HEK293 (cell line): ENCODE measurements at regions not wholly inside any gene's neighbourhood (a gene's known extent, or its start where the extent isn't known, plus 50 kb on each side); places are given as distances from the start of the nearest gene placed in this dataset.

Experiments used
- CTCF ChIA-PET: fragments of 350-600 bp; formaldehyde crosslinking; extraction: SDS; loops from one replicate; lab custom pipeline; 2021; ENCODE audit warnings: antibody characterized with exemption; lab: Yijun Ruan, JAX
- POLR2A ChIA-PET: fragments of 300-600 bp; formaldehyde crosslinking; extraction: SDS; loops from one replicate; lab custom pipeline; 2020; ENCODE audit warnings: antibody characterized with exemption, inconsistent platforms; lab: Yijun Ruan, JAX
- H3K27ac ChIP-seq: fragments of 200-500 bp; sonication (Bioruptor generic); 2 replicates; pipeline ENCODE4 v1.5.1; 2014; ENCODE audit warnings: low read depth, low read length, control low read depth, inconsistent platforms; ENCODE audit errors: extremely low read depth
- H3K36me3 ChIP-seq, 2 experiments: fragments of 200-500 bp in 1 of 2; sonication (Bioruptor generic) in 1 of 2; 1 replicate in 1 of 2; 2 replicates in 1 of 2; pipeline ENCODE4 v1.5.1; 2014 to 2017; ENCODE audit warnings: inconsistent platforms in 2 of 2, low read length in 2 of 2; ENCODE audit not compliant: control insufficient read depth in 2 of 2, insufficient read depth in 1 of 2
- H3K4me1 ChIP-seq: fragments of 200-500 bp; sonication (Bioruptor generic); 2 replicates; pipeline ENCODE4 v1.5.1; 2014; ENCODE audit warnings: mild to moderate bottlenecking, low read length, inconsistent platforms; ENCODE audit not compliant: control insufficient read depth, insufficient read depth
- H3K4me3 ChIP-seq: 2 replicates; pipeline ENCODE4 v1.5.1; 2011; ENCODE audit warnings: low read depth, mild to moderate bottlenecking, control low read depth, low read length, moderate library complexity
- H3K9me3 ChIP-seq: fragments of 200-500 bp; sonication (Bioruptor generic); 2 replicates; pipeline ENCODE4 v1.5.1; 2014; ENCODE audit warnings: low read depth, low read length, inconsistent platforms; ENCODE audit not compliant: control insufficient read depth, insufficient read depth
- KLF10 ChIP-seq: fragments of 450-650 bp; IDR thresholded peaks from 2 replicates; pipeline ENCODE4 v1.5.1; 2018; ENCODE audit warnings: missing biosample characterization, mild to moderate bottlenecking, missing genetic modification characterization
- SCRT2 ChIP-seq: fragments of 450-650 bp; formaldehyde crosslinking; IDR thresholded peaks from 2 replicates; pipeline ENCODE4 v1.5.1; 2016; ENCODE audit warnings: missing biosample characterization, missing genetic modification characterization
- WT1 ChIP-seq: fragments of 450-650 bp; formaldehyde crosslinking; IDR thresholded peaks from 2 replicates; pipeline ENCODE4 v1.5.1; 2016; ENCODE audit warnings: missing biosample characterization, missing genetic modification characterization
- ZBTB7A ChIP-seq: fragments of 450-650 bp; formaldehyde crosslinking; IDR thresholded peaks from 2 replicates; pipeline ENCODE4 v1.5.1; 2016; ENCODE audit warnings: low read depth, missing biosample characterization, missing genetic modification characterization
- ZBTB8A ChIP-seq: fragments of 450-650 bp; formaldehyde crosslinking; IDR thresholded peaks from 2 replicates; pipeline ENCODE4 v1.5.1; 2016; ENCODE audit warnings: missing biosample characterization, missing genetic modification characterization
- ZFHX2 ChIP-seq: fragments of 450-650 bp; formaldehyde crosslinking; conservative IDR thresholded peaks from 2 replicates; pipeline ENCODE4 v1.5.1; 2016; ENCODE audit warnings: missing biosample characterization, missing genetic modification characterization
- ZNF140 ChIP-seq: fragments of 450-650 bp; formaldehyde crosslinking; IDR thresholded peaks from 2 replicates; pipeline ENCODE4 v1.5.1; 2016; ENCODE audit warnings: missing biosample characterization, missing genetic modification characterization
- ZNF354C ChIP-seq: fragments of 450-650 bp; formaldehyde crosslinking; IDR thresholded peaks from 2 replicates; pipeline ENCODE4 v1.5.1; 2016; ENCODE audit warnings: missing biosample characterization, missing genetic modification characterization, low read depth, borderline replicate concordance
- ZNF394 ChIP-seq: fragments of 450-650 bp; formaldehyde crosslinking; IDR thresholded peaks from 2 replicates; pipeline ENCODE4 v1.5.1; 2016; ENCODE audit warnings: missing biosample characterization, missing genetic modification characterization, mild to moderate bottlenecking, moderate library complexity, borderline replicate concordance
- ZNF544 ChIP-seq: fragments of 450-650 bp; formaldehyde crosslinking; IDR thresholded peaks from 2 replicates; pipeline ENCODE4 v1.5.0; 2017; ENCODE audit warnings: missing biosample characterization, missing genetic modification characterization
- ZNF600 ChIP-seq: fragments of 450-650 bp; formaldehyde crosslinking; IDR thresholded peaks from 2 replicates; pipeline ENCODE4 v1.5.1; 2016; ENCODE audit warnings: missing biosample characterization, missing genetic modification characterization
- ZNF621 ChIP-seq: fragments of 450-650 bp; formaldehyde crosslinking; IDR thresholded peaks from 2 replicates; pipeline ENCODE4 v1.5.1; 2017; ENCODE audit warnings: missing biosample characterization, missing genetic modification characterization
- ZNF624 ChIP-seq: fragments of 450-650 bp; formaldehyde crosslinking; IDR thresholded peaks from 2 replicates; pipeline ENCODE4 v1.5.1; 2017; ENCODE audit warnings: missing biosample characterization, missing genetic modification characterization
- ZNF629 ChIP-seq: fragments of 450-650 bp; formaldehyde crosslinking; IDR thresholded peaks from 2 replicates; pipeline ENCODE4 v1.5.1; 2017; ENCODE audit warnings: missing biosample characterization, missing genetic modification characterization
- TF ChIP-seq, protein P1 (sequence below): fragments of 450-650 bp; formaldehyde crosslinking; IDR thresholded peaks from 2 replicates; pipeline ENCODE4 v1.5.1; 2016; ENCODE audit warnings: missing biosample characterization, missing genetic modification characterization
- TF ChIP-seq, protein P2 (sequence below): fragments of 450-650 bp; formaldehyde crosslinking; IDR thresholded peaks from 2 replicates; pipeline ENCODE4 v1.5.1; 2016; ENCODE audit warnings: missing biosample characterization, missing genetic modification characterization
- TF ChIP-seq, protein P3 (sequence below): fragments of 450-650 bp; formaldehyde crosslinking; IDR thresholded peaks from 2 replicates; pipeline ENCODE4 v1.5.1; 2017; ENCODE audit warnings: missing biosample characterization, missing genetic modification characterization
- TF ChIP-seq, protein P4 (sequence below): fragments of 450-650 bp; formaldehyde crosslinking; IDR thresholded peaks from 2 replicates; pipeline ENCODE4 v1.5.1; 2016; ENCODE audit warnings: missing biosample characterization, missing genetic modification characterization, borderline replicate concordance
- TF ChIP-seq, protein P5 (sequence below): fragments of 450-650 bp; formaldehyde crosslinking; IDR thresholded peaks from 2 replicates; pipeline ENCODE4 v1.5.1; 2016; ENCODE audit warnings: missing biosample characterization, missing genetic modification characterization
- TF ChIP-seq, protein P6 (sequence below): fragments of 450-650 bp; formaldehyde crosslinking; IDR thresholded peaks from 2 replicates; pipeline ENCODE4 v1.5.1; 2016; ENCODE audit warnings: missing biosample characterization, missing genetic modification characterization

DNA sequence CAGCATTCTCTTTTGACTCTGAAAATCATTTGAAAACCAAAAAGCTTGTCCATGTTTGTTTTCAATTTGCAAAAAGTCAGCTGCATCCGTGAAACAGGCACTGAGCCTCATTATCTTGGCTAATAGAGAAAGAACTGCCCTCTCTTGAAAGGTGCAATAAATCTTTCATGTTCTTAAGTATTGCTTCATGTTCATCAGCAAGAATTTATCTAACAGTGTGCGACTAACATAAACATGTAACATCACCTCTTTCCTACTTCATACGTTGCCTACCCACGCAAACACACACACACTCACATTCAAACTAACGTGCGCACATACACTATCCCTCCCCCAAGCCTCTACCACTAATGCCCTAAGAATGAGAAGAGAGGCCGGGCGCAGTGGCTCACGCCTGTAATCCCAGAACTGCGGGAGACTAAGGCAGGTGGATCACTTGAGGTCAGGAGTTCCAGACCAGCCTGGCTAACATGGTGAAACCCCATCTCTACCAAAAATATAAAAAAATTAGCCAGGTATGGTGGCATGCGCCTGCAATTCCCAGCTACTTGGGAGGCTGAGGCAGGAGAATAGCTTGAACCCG, 629.7 kb upstream of the ZNF608 start:
- H3K9me3 ChIP-seq, result no peaks in the 10 kb centered on the region
- CTCF ChIA-PET, result interaction anchor here (1.1 kb wide), 1 partner anchor 198 kb away, joined by 3 read pairs; no protein-coding TSS in a partner anchor
- no peak overlapping the region; the same call in 1 of the 2 replicates for H3K27ac ChIP-seq
- H3K4me1 ChIP-seq, result peaks cover 5% of the 10 kb centered on the region; the same call in 1 of the 2 replicates
- POLR2A ChIA-PET, result no interaction called here
- H3K36me3 ChIP-seq, result no peaks in the 10 kb centered on the region
- no peak overlapping the region for H3K4me3 ChIP-seq
- peak; percentile 66; the same call in 1 of the 2 replicates for TF ChIP-seq WT1 (tag by site-specific recombination)
- TF ChIP-seq ZBTB7A (tag by site-specific recombination), result no peak
- no peak for TF ChIP-seq ZNF354C
- no peak for TF ChIP-seq ZNF621
- TF ChIP-seq, protein P1, sequence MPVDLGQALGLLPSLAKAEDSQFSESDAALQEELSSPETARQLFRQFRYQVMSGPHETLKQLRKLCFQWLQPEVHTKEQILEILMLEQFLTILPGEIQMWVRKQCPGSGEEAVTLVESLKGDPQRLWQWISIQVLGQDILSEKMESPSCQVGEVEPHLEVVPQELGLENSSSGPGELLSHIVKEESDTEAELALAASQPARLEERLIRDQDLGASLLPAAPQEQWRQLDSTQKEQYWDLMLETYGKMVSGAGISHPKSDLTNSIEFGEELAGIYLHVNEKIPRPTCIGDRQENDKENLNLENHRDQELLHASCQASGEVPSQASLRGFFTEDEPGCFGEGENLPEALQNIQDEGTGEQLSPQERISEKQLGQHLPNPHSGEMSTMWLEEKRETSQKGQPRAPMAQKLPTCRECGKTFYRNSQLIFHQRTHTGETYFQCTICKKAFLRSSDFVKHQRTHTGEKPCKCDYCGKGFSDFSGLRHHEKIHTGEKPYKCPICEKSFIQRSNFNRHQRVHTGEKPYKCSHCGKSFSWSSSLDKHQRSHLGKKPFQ (tag by site-specific recombination), result 0 out of 2 replicates have a peak, but pooled peaks have one; percentile 18
- TF ChIP-seq, protein P2, sequence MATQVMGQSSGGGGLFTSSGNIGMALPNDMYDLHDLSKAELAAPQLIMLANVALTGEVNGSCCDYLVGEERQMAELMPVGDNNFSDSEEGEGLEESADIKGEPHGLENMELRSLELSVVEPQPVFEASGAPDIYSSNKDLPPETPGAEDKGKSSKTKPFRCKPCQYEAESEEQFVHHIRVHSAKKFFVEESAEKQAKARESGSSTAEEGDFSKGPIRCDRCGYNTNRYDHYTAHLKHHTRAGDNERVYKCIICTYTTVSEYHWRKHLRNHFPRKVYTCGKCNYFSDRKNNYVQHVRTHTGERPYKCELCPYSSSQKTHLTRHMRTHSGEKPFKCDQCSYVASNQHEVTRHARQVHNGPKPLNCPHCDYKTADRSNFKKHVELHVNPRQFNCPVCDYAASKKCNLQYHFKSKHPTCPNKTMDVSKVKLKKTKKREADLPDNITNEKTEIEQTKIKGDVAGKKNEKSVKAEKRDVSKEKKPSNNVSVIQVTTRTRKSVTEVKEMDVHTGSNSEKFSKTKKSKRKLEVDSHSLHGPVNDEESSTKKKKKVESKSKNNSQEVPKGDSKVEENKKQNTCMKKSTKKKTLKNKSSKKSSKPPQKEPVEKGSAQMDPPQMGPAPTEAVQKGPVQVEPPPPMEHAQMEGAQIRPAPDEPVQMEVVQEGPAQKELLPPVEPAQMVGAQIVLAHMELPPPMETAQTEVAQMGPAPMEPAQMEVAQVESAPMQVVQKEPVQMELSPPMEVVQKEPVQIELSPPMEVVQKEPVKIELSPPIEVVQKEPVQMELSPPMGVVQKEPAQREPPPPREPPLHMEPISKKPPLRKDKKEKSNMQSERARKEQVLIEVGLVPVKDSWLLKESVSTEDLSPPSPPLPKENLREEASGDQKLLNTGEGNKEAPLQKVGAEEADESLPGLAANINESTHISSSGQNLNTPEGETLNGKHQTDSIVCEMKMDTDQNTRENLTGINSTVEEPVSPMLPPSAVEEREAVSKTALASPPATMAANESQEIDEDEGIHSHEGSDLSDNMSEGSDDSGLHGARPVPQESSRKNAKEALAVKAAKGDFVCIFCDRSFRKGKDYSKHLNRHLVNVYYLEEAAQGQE (tag by site-specific recombination), result 0 out of 2 replicates have a peak, but pooled peaks have one; percentile 36
- no peak; the same call in 1 of the 2 replicates for TF ChIP-seq ZNF394 (tag by site-specific recombination)
- TF ChIP-seq SCRT2 (tag by site-specific recombination), result no peak
- 0 out of 2 replicates have a peak, but pooled peaks have one; percentile 61 for TF ChIP-seq ZNF624 (tag by site-specific recombination)
- TF ChIP-seq, protein P3, sequence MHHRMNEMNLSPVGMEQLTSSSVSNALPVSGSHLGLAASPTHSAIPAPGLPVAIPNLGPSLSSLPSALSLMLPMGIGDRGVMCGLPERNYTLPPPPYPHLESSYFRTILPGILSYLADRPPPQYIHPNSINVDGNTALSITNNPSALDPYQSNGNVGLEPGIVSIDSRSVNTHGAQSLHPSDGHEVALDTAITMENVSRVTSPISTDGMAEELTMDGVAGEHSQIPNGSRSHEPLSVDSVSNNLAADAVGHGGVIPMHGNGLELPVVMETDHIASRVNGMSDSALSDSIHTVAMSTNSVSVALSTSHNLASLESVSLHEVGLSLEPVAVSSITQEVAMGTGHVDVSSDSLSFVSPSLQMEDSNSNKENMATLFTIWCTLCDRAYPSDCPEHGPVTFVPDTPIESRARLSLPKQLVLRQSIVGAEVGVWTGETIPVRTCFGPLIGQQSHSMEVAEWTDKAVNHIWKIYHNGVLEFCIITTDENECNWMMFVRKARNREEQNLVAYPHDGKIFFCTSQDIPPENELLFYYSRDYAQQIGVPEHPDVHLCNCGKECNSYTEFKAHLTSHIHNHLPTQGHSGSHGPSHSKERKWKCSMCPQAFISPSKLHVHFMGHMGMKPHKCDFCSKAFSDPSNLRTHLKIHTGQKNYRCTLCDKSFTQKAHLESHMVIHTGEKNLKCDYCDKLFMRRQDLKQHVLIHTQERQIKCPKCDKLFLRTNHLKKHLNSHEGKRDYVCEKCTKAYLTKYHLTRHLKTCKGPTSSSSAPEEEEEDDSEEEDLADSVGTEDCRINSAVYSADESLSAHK, result no peak
- no peak for TF ChIP-seq ZNF600 (tag by site-specific recombination)
- TF ChIP-seq ZNF629 (tag by site-specific recombination), result peak; percentile 64
- no peak for TF ChIP-seq ZNF544
- TF ChIP-seq KLF10 (tag by site-specific recombination), result 0 out of 2 replicates have a peak, but pooled peaks have one; percentile 30
- TF ChIP-seq, protein P4, sequence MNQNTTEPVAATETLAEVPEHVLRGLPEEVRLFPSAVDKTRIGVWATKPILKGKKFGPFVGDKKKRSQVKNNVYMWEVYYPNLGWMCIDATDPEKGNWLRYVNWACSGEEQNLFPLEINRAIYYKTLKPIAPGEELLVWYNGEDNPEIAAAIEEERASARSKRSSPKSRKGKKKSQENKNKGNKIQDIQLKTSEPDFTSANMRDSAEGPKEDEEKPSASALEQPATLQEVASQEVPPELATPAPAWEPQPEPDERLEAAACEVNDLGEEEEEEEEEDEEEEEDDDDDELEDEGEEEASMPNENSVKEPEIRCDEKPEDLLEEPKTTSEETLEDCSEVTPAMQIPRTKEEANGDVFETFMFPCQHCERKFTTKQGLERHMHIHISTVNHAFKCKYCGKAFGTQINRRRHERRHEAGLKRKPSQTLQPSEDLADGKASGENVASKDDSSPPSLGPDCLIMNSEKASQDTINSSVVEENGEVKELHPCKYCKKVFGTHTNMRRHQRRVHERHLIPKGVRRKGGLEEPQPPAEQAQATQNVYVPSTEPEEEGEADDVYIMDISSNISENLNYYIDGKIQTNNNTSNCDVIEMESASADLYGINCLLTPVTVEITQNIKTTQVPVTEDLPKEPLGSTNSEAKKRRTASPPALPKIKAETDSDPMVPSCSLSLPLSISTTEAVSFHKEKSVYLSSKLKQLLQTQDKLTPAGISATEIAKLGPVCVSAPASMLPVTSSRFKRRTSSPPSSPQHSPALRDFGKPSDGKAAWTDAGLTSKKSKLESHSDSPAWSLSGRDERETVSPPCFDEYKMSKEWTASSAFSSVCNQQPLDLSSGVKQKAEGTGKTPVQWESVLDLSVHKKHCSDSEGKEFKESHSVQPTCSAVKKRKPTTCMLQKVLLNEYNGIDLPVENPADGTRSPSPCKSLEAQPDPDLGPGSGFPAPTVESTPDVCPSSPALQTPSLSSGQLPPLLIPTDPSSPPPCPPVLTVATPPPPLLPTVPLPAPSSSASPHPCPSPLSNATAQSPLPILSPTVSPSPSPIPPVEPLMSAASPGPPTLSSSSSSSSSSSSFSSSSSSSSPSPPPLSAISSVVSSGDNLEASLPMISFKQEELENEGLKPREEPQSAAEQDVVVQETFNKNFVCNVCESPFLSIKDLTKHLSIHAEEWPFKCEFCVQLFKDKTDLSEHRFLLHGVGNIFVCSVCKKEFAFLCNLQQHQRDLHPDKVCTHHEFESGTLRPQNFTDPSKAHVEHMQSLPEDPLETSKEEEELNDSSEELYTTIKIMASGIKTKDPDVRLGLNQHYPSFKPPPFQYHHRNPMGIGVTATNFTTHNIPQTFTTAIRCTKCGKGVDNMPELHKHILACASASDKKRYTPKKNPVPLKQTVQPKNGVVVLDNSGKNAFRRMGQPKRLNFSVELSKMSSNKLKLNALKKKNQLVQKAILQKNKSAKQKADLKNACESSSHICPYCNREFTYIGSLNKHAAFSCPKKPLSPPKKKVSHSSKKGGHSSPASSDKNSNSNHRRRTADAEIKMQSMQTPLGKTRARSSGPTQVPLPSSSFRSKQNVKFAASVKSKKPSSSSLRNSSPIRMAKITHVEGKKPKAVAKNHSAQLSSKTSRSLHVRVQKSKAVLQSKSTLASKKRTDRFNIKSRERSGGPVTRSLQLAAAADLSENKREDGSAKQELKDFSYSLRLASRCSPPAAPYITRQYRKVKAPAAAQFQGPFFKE (tag by site-specific recombination), result no peak
- TF ChIP-seq, protein P5, sequence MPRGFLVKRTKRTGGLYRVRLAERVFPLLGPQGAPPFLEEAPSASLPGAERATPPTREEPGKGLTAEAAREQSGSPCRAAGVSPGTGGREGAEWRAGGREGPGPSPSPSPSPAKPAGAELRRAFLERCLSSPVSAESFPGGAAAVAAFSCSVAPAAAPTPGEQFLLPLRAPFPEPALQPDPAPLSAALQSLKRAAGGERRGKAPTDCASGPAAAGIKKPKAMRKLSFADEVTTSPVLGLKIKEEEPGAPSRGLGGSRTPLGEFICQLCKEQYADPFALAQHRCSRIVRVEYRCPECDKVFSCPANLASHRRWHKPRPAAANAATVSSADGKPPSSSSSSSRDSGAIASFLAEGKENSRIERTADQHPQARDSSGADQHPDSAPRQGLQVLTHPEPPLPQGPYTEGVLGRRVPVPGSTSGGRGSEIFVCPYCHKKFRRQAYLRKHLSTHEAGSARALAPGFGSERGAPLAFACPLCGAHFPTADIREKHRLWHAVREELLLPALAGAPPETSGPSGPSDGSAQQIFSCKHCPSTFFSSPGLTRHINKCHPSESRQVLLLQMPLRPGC (tag by site-specific recombination), result 0 out of 2 replicates have a peak, but pooled peaks have one; percentile 17
- TF ChIP-seq ZFHX2 (tag by site-specific recombination), result peak; percentile 83
- TF ChIP-seq, protein P6, sequence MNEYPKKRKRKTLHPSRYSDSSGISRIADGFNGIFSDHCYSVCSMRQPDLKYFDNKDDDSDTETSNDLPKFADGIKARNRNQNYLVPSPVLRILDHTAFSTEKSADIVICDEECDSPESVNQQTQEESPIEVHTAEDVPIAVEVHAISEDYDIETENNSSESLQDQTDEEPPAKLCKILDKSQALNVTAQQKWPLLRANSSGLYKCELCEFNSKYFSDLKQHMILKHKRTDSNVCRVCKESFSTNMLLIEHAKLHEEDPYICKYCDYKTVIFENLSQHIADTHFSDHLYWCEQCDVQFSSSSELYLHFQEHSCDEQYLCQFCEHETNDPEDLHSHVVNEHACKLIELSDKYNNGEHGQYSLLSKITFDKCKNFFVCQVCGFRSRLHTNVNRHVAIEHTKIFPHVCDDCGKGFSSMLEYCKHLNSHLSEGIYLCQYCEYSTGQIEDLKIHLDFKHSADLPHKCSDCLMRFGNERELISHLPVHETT (tag by site-specific recombination), result peak; percentile 49; the same call in 1 of the 2 replicates
- TF ChIP-seq ZNF140, result no peak
- TF ChIP-seq ZBTB8A (tag by site-specific recombination), result peak; percentile 46; the same call in 1 of the 2 replicates
